Smooth muscle cell of the brain vasculature (primary cell): ENCODE measurements at regions not wholly inside any gene's neighbourhood (a gene's known extent, or its start where the extent isn't known, plus 50 kb on each side); places are given as distances from the start of the nearest gene placed in this dataset.
"Not testable (repeated sequence)": the region's sequence is repeated elsewhere in the genome, so short reads cannot be mapped to it uniquely, and the experiment has no call there.

Source experiments
- DNase-seq: peaks from one replicate; pipeline ENCODE4 v3.0.0-alpha.2; 2012; ENCODE audit warnings: low read depth, low spot score

- DNase-seq = no peak
These were observed 165.0 kb upstream of the MPDZ start for GRCh38 chr9:13444245-13445102.

- no peak for DNase-seq
These were observed 164.1 kb upstream of the MPDZ start for GRCh38 chr9:13443346-13444244.

GRCh38 chr9:13439685-13440476 lies 160.4 kb upstream of the MPDZ start:
- no peak for DNase-seq

GRCh38 chr9:13437866-13438265 lies 158.4 kb upstream of the MPDZ start:
- DNase-seq = no peak

GRCh38 chr9:13436591-13436990 lies 157.1 kb upstream of the MPDZ start:
- DNase-seq = no peak

GRCh38 chr9:13433453-13433852 lies 154.0 kb upstream of the MPDZ start:
- DNase-seq = not testable (repeated sequence)

GRCh38 chr9:13432904-13433303 lies 153.4 kb upstream of the MPDZ start:
- DNase-seq = no peak

- DNase-seq = no peak
These were observed 152.2 kb upstream of the MPDZ start for GRCh38 chr9:13431692-13432091.

- no peak for DNase-seq
These were observed 151.7 kb upstream of the MPDZ start for GRCh38 chr9:13431222-13431536.

- DNase-seq = no peak
These were observed 151.1 kb upstream of the MPDZ start for GRCh38 chr9:13430368-13431221.

- no peak for DNase-seq
These were observed 150.1 kb upstream of the MPDZ start for GRCh38 chr9:13429301-13430190.

- no peak for DNase-seq
These were observed 149.3 kb upstream of the MPDZ start for GRCh38 chr9:13428766-13429165.

GRCh38 chr9:13427587-13427986 lies 148.1 kb upstream of the MPDZ start:
- DNase-seq = peak; percentile 20

GRCh38 chr9:13426606-13427005 lies 147.1 kb upstream of the MPDZ start:
- DNase-seq = no peak

GRCh38 chr9:13424872-13425271 lies 145.4 kb upstream of the MPDZ start:
- DNase-seq = no peak

GRCh38 chr9:13424204-13424603 lies 144.7 kb upstream of the MPDZ start:
- no peak for DNase-seq

- DNase-seq = no peak
These were observed 134.9 kb upstream of the MPDZ start for GRCh38 chr9:13414349-13414748.

GRCh38 chr9:13412331-13412730 lies 132.8 kb upstream of the MPDZ start:
- no peak for DNase-seq

GRCh38 chr9:13411791-13412190 lies 132.3 kb upstream of the MPDZ start:
- DNase-seq = no peak

- DNase-seq = no peak
These were observed 131.1 kb upstream of the MPDZ start for GRCh38 chr9:13410566-13411031.
